ENCODE measurements at regions not wholly inside any gene's neighbourhood (a gene's known extent, or its start where the extent isn't known, plus 50 kb on each side); places are given as distances from the start of the nearest gene placed in this dataset.

GRCh38 chrX:26442340-26442739, 226.4 kb downstream of the MAGEB5 start:
- TF ChIP-seq CTCF (IDR thresholded peaks at IDR 0.05; ENCODE audit: low read length) (no peak), EZH2 (IDR thresholded peaks at IDR 0.05; ENCODE audit: borderline replicate concordance, low read length) (no peak)

Data from OCI-LY1 (cell line).